Upper lobe of left lung (tissue), 6 donors: ENCODE measurements at regions not wholly inside any gene's neighbourhood (a gene's known extent, or its start where the extent isn't known, plus 50 kb on each side); places are given as distances from the start of the nearest gene placed in this dataset.

ENCODE experiments used
- ATAC-seq, 2 donors: fragments of 200-7000 bp; cut with Tn5 transposase; one replicate each; pipeline ENCODE4 v1.9.1; 2022; ENCODE audit warnings: mild to moderate bottlenecking in 2 of 2, moderate library complexity in 2 of 2; ENCODE audit not compliant: low FRiP score in 2 of 2
- DNase-seq, 2 donors: peaks; one replicate each; pipeline ENCODE4 v3.0.0-alpha.2; 2019 to 2020
- H3K27ac ChIP-seq, 4 donors: fragments of 200-600 bp; sonication (generic); one replicate each; pipeline ENCODE4 v1.5.1; 2016 to 2019
- H3K27me3 ChIP-seq, 4 donors: fragments of 200-600 bp; sonication (generic); one replicate each; pipeline ENCODE4 v1.5.1; 2017 to 2019
- H3K36me3 ChIP-seq, 4 donors: fragments of 200-600 bp; sonication (generic); one replicate each; pipeline ENCODE4 v1.5.1; 2016 to 2019
- H3K4me1 ChIP-seq, 4 donors: fragments of 200-600 bp; sonication (generic); one replicate each; pipeline ENCODE4 v1.5.1; 2018 to 2019
- H3K4me3 ChIP-seq, 4 donors: fragments of 200-600 bp; sonication (generic); one replicate each; pipeline ENCODE4 v1.5.1; 2017 to 2019; ENCODE audit warnings: mild to moderate bottlenecking in 2 of 4, moderate library complexity in 1 of 4
- H3K9me3 ChIP-seq, 4 donors: fragments of 200-600 bp; sonication (generic); one replicate each; pipeline ENCODE4 v1.5.1; 2018 to 2019
- EP300 ChIP-seq, 4 donors: sonication (generic); formaldehyde crosslinking; IDR thresholded peaks; one replicate each; pipeline ENCODE4 v1.5.1; 2017; ENCODE audit warnings: antibody characterized with exemption in 4 of 4, control low read depth in 2 of 4
- POLR2A ChIP-seq, 4 donors: fragments of 450-650 bp; IDR thresholded peaks; one replicate each; pipeline ENCODE4 v1.5.1; 2016 to 2017; ENCODE audit warnings: antibody characterized with exemption in 4 of 4, mild to moderate bottlenecking in 2 of 4
- POLR2AphosphoS5 ChIP-seq, 2 donors: sonication (generic); formaldehyde crosslinking; IDR thresholded peaks; one replicate each; pipeline ENCODE4 v1.5.1; 2017; ENCODE audit warnings: antibody characterized with exemption in 2 of 2
- WGBS, 2 donors: methylation state at CpG; one replicate each; pipeline ENCODE4 v1.1.5; 2017 to 2018; 5-methylcytosine and 5-hydroxymethylcytosine counted together
- TF ChIP-seq, protein P1 (sequence below), 6 experiments: fragments of 450-650 bp in 4 of 6; fragments of 200-600 bp in 2 of 6; sonication (generic) in 2 of 6; IDR thresholded peaks; one replicate each; pipeline ENCODE4 v1.5.1; 2016 to 2019; ENCODE audit warnings: antibody characterized with exemption in 6 of 6
- donor health status: DM: no; HTN: no; CAD: no; lungs with moderate emphysema.
- donor health status: DM: no; HTN: yes; CAD: no; lungs with severe emphysema.

DNA sequence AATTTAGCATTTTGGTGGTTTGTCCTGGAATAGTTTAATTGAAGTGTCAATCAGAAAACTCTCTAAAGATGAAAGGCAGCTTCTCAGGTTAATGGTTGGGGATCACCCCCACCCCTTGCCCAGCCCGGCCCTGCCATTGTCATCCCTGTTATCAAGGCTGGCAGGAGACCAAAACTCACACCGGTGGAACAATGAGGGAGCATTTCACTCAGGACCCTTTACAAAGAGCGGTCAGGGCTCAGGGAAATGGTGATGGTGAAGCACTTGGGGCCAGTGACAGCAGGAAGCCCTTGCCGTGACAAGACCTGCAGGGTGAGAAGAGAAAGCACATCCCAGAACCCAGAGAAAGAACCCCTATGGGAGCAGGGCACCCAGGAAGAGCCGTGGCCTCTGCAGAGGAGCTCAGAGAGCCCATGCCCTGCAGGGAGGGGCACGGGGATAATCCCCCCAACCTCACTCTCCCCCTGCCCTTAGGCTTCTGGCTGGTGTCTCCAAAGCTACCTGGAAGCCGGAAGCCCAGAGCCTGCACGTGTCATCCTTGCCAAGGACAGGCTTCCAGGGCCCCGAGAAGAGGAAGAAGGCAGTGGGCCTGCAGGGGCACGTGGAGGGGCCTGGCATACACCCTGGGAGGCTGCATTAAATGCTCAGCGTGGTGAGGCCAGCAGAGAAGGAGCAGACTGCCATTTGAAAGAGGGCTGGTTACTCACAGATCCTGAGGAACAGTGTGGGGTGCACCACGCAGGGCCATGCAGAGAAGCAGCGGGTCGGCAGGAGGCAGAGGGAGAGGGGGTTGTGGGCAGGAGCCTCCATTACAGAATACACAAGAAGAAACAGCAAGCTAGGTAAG, 80.6 kb upstream of the PRR20G start:
- WGBS, 2 donors = 63 to 64% methylated on average over 9 to 14 of the region's 14 CpGs
- no peak overlapping the region for H3K27ac ChIP-seq
- H3K27me3 ChIP-seq = no peaks in the 10 kb centered on the region
- H3K9me3 ChIP-seq = no peaks in the 10 kb centered on the region
- no peaks in the 10 kb centered on the region for H3K4me1 ChIP-seq
- TF ChIP-seq POLR2A (IDR thresholded peaks at IDR 0.05) = no peak
- no peak for TF ChIP-seq POLR2AphosphoS5 (IDR thresholded peaks at IDR 0.05)
- TF ChIP-seq EP300 (IDR thresholded peaks at IDR 0.05) = no peak
- TF ChIP-seq, protein P1, sequence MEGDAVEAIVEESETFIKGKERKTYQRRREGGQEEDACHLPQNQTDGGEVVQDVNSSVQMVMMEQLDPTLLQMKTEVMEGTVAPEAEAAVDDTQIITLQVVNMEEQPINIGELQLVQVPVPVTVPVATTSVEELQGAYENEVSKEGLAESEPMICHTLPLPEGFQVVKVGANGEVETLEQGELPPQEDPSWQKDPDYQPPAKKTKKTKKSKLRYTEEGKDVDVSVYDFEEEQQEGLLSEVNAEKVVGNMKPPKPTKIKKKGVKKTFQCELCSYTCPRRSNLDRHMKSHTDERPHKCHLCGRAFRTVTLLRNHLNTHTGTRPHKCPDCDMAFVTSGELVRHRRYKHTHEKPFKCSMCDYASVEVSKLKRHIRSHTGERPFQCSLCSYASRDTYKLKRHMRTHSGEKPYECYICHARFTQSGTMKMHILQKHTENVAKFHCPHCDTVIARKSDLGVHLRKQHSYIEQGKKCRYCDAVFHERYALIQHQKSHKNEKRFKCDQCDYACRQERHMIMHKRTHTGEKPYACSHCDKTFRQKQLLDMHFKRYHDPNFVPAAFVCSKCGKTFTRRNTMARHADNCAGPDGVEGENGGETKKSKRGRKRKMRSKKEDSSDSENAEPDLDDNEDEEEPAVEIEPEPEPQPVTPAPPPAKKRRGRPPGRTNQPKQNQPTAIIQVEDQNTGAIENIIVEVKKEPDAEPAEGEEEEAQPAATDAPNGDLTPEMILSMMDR (IDR thresholded peaks at IDR 0.05) = no peak
- no peak overlapping the region for H3K4me3 ChIP-seq
- ATAC-seq (no peak), DNase-seq (peak in 1 of 2 donors; percentile 20)
- no peaks in the 10 kb centered on the region for H3K36me3 ChIP-seq

DNA sequence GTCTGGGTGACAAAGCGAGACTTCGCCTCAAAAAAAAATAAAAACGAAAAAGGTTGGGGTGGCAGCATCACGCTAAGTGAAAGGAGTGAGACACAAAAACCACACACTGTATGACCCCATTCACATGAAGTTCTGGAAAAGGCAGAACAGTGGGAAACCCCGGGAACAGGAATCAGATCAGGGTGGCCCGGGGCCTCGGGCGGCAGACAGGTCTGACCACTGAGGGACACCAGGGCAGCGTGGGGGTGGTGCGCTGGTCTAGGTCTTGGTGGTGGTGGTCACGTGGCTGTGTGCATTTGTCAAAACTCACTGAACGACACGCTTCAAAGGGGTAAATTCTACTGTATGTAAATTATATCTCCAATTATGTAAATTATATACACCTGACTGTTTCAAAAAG, 79.7 kb upstream of the PRR20G start:
- DNase-seq = peak in 1 of 2 donors; percentile 52
- Histone ChIP-seq H3K4me3 (no peak overlapping the region), H3K27me3 (no peaks in the 10 kb centered on the region), H3K4me1 (no peaks in the 10 kb centered on the region), H3K9me3 (no peaks in the 10 kb centered on the region), H3K27ac (no peak overlapping the region), H3K36me3 (no peaks in the 10 kb centered on the region)
- WGBS, 2 donors = 82 to 90% methylated on average over 13 of the region's 13 CpGs
- ATAC-seq = no peak
- TF ChIP-seq, protein P1 (IDR thresholded peaks at IDR 0.05) = no peak

DNA sequence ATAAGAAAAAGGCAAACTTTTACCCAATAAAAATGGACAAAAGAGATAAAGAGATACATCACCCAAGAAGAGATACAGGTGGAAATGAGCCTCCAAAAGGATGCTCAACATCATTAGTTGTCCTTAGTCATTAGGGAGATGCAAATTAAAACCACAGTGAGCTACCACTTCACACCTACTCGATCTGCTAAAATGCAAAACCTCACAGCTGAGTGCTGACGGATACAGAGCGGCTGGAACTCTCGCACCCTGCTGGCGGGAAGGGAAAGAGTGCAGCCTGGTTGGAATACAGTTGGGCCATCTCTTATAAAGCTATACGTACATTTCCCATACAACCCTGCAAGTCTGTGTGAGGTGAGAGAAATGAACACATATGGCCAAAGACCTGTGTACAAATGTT, 78.5 kb upstream of the PRR20G start:
- Histone ChIP-seq H3K27me3 (no peaks in the 10 kb centered on the region), H3K4me3 (no peak overlapping the region), H3K4me1 (no peaks in the 10 kb centered on the region), H3K27ac (no peak overlapping the region), H3K36me3 (no peaks in the 10 kb centered on the region), H3K9me3 (no peaks in the 10 kb centered on the region)
- WGBS, 2 donors = 54 to 59% methylated on average over 6 of the region's 6 CpGs
- TF ChIP-seq, protein P1 (IDR thresholded peaks at IDR 0.05) = no peak
- no peak for TF ChIP-seq POLR2A (IDR thresholded peaks at IDR 0.05)
- no peak for TF ChIP-seq EP300 (IDR thresholded peaks at IDR 0.05)
- no peak for TF ChIP-seq POLR2AphosphoS5 (IDR thresholded peaks at IDR 0.05)
- DNase-seq (no peak), ATAC-seq (no peak)

DNA sequence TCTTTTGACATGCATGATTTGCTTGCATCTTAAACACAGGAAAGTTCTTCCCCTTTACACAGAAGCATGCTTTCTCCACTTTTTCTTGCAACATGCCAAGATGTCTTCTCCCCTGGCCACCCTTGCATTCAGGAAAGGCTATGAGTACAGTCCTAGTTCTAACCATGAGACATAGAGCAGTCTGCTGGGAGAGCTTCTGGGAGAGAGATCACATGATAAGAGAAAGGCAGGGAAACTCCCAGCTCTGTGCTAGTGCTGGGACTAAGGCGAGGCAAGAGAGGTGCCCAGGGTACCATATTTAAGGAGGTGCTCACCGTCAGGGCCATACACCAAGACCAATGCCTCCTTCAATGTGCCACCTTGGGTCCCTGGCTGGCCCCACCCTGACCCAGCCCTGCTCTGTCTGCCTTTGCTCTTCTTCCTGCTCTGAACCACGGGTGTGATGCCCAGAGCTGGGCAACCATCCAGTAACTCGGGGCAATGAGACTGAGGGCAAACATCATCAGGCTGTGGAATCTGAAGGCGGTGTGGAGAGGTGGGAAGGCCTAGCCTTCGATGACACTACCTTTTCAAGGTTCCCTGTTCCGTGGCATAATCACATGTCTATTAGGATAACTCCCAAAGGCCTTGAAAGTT, 77.4 kb upstream of the PRR20G start:
- ATAC-seq = no peak
- no peaks in the 10 kb centered on the region for H3K9me3 ChIP-seq
- no peak overlapping the region for H3K4me3 ChIP-seq
- 60 to 69% methylated on average over 5 to 7 of the region's 7 CpGs for WGBS, 2 donors
- no peaks in the 10 kb centered on the region for H3K4me1 ChIP-seq
- H3K36me3 ChIP-seq = no peaks in the 10 kb centered on the region
- DNase-seq = no peak
- TF ChIP-seq POLR2AphosphoS5 (IDR thresholded peaks at IDR 0.05) = no peak
- no peak for TF ChIP-seq POLR2A (IDR thresholded peaks at IDR 0.05)
- TF ChIP-seq EP300 (IDR thresholded peaks at IDR 0.05) = no peak
- TF ChIP-seq, protein P1 (IDR thresholded peaks at IDR 0.05) = no peak
- no peaks in the 10 kb centered on the region for H3K27me3 ChIP-seq
- H3K27ac ChIP-seq = no peak overlapping the region
